Prostate gland (tissue), 2 donors: ENCODE measurements at regions not wholly inside any gene's neighbourhood (a gene's known extent, or its start where the extent isn't known, plus 50 kb on each side); places are given as distances from the start of the nearest gene placed in this dataset.

Experiments used
- DNase-seq: peaks from one replicate; pipeline ENCODE4 v3.0.0-alpha.2; 2019; ENCODE audit warnings: low spot score
- H3K27ac ChIP-seq, 2 donors: fragments of 200-600 bp; sonication (generic); 2 replicates each; pipeline ENCODE4 v1.5.1; 2017 to 2019
- H3K27me3 ChIP-seq: fragments of 200-600 bp; sonication (generic); replicated peaks from 2 replicates; pipeline ENCODE4 v1.5.1; 2019; ENCODE audit not compliant: insufficient read depth
- H3K36me3 ChIP-seq, 2 donors: fragments of 200-600 bp; sonication (generic); 1 replicate in 1 of 2; 2 replicates in 1 of 2; pipeline versions ENCODE4 v1.5.1 to v1.8.1; 2017 to 2019
- H3K4me1 ChIP-seq: fragments of 200-600 bp; sonication (generic); replicated peaks from 2 replicates; pipeline ENCODE4 v1.5.1; 2019
- H3K4me3 ChIP-seq, 2 donors: fragments of 200-600 bp; sonication (generic); 2 replicates each; pipeline ENCODE4 v1.5.1; 2017 to 2019
- H3K9me3 ChIP-seq: fragments of 200-600 bp; sonication (generic); 2 replicates; pipeline ENCODE4 v1.5.1; 2017
- CTCF ChIP-seq, 4 experiments: fragments of 200-600 bp in 2 of 4; fragments of 450-650 bp in 2 of 4; sonication (generic) in 2 of 4; IDR thresholded peaks; 1 replicate in 3 of 4; 2 replicates in 1 of 4; pipeline ENCODE4 v1.5.1; 2016 to 2019; ENCODE audit warnings: antibody characterized with exemption in 4 of 4, mild to moderate bottlenecking in 2 of 4, moderate library complexity in 2 of 4
- POLR2A ChIP-seq: fragments of 450-650 bp; IDR thresholded peaks from one replicate; pipeline ENCODE4 v1.6.1; 2016; ENCODE audit warnings: antibody characterized with exemption, mild to moderate bottlenecking
- POLR2AphosphoS5 ChIP-seq: sonication (generic); formaldehyde crosslinking; IDR thresholded peaks from one replicate; pipeline ENCODE4 v1.6.1; 2017; ENCODE audit warnings: antibody characterized with exemption
- WGBS: methylation state at CpG from one replicate; pipeline ENCODE4 v1.1.5; 2018; 5-methylcytosine and 5-hydroxymethylcytosine counted together
- intact Hi-C: fragments of 100-400 bp; cut with DNase I; formaldehyde crosslinking; loops from one replicate; pipeline ENCODE4 v1.14.2; 2022

- Histone ChIP-seq H3K36me3 (no peaks in the 10 kb centered on the region), H3K9me3 (no peaks in the 10 kb centered on the region), H3K27ac (no peak overlapping the region), H3K27me3 (no peaks in the 10 kb centered on the region), H3K4me3 (no peak overlapping the region), H3K4me1 (no peaks in the 10 kb centered on the region)
- no peak for DNase-seq
- intact Hi-C loops = no loop called here
- WGBS = 61% methylated on average over 3 of the region's 3 CpGs
- no peak for TF ChIP-seq POLR2AphosphoS5
- no peak for TF ChIP-seq CTCF (IDR thresholded peaks at IDR 0.05)
- no peak for TF ChIP-seq POLR2A
These were observed 122.5 kb upstream of the NCKAP5 start for GRCh38 chr2:133690780-133691179.

GRCh38 chr2:133691336-133691735 lies 123.1 kb upstream of the NCKAP5 start:
- 29% methylated on average over 2 of the region's 2 CpGs for WGBS
- H3K36me3 ChIP-seq = no peaks in the 10 kb centered on the region
- H3K27ac ChIP-seq = no peak overlapping the region
- TF ChIP-seq CTCF (IDR thresholded peaks at IDR 0.05) = no peak
- no peaks in the 10 kb centered on the region for H3K4me1 ChIP-seq
- no peaks in the 10 kb centered on the region for H3K9me3 ChIP-seq
- H3K27me3 ChIP-seq = no peaks in the 10 kb centered on the region
- no peak overlapping the region for H3K4me3 ChIP-seq
- intact Hi-C loops = no loop called here
- no peak for DNase-seq

GRCh38 chr2:133705287-133705686 lies 137.0 kb upstream of the NCKAP5 start:
- no peak overlapping the region for H3K4me3 ChIP-seq
- no peaks in the 10 kb centered on the region for H3K27me3 ChIP-seq
- no peaks in the 10 kb centered on the region for H3K36me3 ChIP-seq
- H3K27ac ChIP-seq = no peak overlapping the region
- DNase-seq = no peak
- no peaks in the 10 kb centered on the region for H3K9me3 ChIP-seq
- no peaks in the 10 kb centered on the region for H3K4me1 ChIP-seq
- WGBS = 28% methylated on average over 1 of the region's 1 CpG
- TF ChIP-seq POLR2A (no peak), POLR2AphosphoS5 (no peak), CTCF (IDR thresholded peaks at IDR 0.05) (no peak)
- intact Hi-C loops = no loop called here

- H3K36me3 ChIP-seq = no peaks in the 10 kb centered on the region
- H3K4me3 ChIP-seq = no peak overlapping the region
- no peak for DNase-seq
- no peak for TF ChIP-seq CTCF (IDR thresholded peaks at IDR 0.05)
- WGBS = 86% methylated on average over 3 of the region's 3 CpGs
- H3K27ac ChIP-seq = no peak overlapping the region
- intact Hi-C loops = no loop called here
- no peaks in the 10 kb centered on the region for H3K4me1 ChIP-seq
- no peaks in the 10 kb centered on the region for H3K27me3 ChIP-seq
- no peaks in the 10 kb centered on the region for H3K9me3 ChIP-seq
These were observed 142.3 kb upstream of the NCKAP5 start for GRCh38 chr2:133710613-133711012.

- no peak for DNase-seq
- Histone ChIP-seq H3K4me3 (no peak overlapping the region), H3K4me1 (no peaks in the 10 kb centered on the region), H3K9me3 (no peaks in the 10 kb centered on the region), H3K27ac (no peak overlapping the region), H3K27me3 (no peaks in the 10 kb centered on the region), H3K36me3 (no peaks in the 10 kb centered on the region)
- intact Hi-C loops = no loop called here
- WGBS = 56% methylated on average over 6 of the region's 6 CpGs
- no peak for TF ChIP-seq CTCF (IDR thresholded peaks at IDR 0.05)
- TF ChIP-seq POLR2A = no peak
- no peak for TF ChIP-seq POLR2AphosphoS5
These were observed 142.9 kb upstream of the NCKAP5 start for GRCh38 chr2:133711201-133711600.
